Esophagus squamous epithelium (tissue), 4 donors: ENCODE measurements at regions not wholly inside any gene's neighbourhood (a gene's known extent, or its start where the extent isn't known, plus 50 kb on each side); places are given as distances from the start of the nearest gene placed in this dataset.
"Not testable (repeated sequence)": the region's sequence is repeated elsewhere in the genome, so short reads cannot be mapped to it uniquely, and the experiment has no call there.

Source experiments
- POLR2A ChIP-seq, 4 donors: fragments of 450-650 bp; IDR thresholded peaks; one replicate each; pipeline ENCODE4 v1.6.1; 2017; ENCODE audit warnings: antibody characterized with exemption in 4 of 4, mild to moderate bottlenecking in 4 of 4, moderate library complexity in 3 of 4
- TF ChIP-seq, protein P1 (sequence below), 6 experiments: fragments of 450-650 bp in 4 of 6; fragments of 200-600 bp in 2 of 6; sonication (generic) in 2 of 6; IDR thresholded peaks; one replicate each; pipeline ENCODE4 v1.5.1; 2016 to 2019; ENCODE audit warnings: antibody characterized with exemption in 6 of 6, mild to moderate bottlenecking in 4 of 6, moderate library complexity in 4 of 6

DNA sequence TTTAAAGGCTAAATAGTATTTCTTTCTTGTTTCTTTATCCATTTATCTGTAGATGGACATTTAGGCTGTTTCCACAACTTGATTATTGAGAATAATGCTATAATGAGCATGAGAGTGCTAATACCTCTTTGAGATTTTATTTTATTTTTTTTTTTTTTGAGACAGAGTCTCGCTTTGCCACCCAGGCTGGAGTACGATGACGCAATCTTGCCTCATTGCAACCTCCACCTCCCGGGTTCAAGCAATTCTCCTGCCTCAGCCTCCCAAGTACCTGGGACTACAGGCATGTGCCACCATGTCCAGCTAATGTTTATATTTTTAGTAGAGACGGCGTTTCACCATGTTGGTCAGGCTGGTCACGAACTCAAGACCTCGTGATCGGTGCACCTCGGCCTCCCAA is 366.5 kb upstream of the PODXL start:
- TF ChIP-seq, protein P1, sequence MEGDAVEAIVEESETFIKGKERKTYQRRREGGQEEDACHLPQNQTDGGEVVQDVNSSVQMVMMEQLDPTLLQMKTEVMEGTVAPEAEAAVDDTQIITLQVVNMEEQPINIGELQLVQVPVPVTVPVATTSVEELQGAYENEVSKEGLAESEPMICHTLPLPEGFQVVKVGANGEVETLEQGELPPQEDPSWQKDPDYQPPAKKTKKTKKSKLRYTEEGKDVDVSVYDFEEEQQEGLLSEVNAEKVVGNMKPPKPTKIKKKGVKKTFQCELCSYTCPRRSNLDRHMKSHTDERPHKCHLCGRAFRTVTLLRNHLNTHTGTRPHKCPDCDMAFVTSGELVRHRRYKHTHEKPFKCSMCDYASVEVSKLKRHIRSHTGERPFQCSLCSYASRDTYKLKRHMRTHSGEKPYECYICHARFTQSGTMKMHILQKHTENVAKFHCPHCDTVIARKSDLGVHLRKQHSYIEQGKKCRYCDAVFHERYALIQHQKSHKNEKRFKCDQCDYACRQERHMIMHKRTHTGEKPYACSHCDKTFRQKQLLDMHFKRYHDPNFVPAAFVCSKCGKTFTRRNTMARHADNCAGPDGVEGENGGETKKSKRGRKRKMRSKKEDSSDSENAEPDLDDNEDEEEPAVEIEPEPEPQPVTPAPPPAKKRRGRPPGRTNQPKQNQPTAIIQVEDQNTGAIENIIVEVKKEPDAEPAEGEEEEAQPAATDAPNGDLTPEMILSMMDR (IDR thresholded peaks at IDR 0.05) = not testable (repeated sequence)
- TF ChIP-seq POLR2A (IDR thresholded peaks at IDR 0.05) = not testable (repeated sequence)
